Suprapubic skin (tissue), 4 donors: ENCODE measurements at regions not wholly inside any gene's neighbourhood (a gene's known extent, or its start where the extent isn't known, plus 50 kb on each side); places are given as distances from the start of the nearest gene placed in this dataset.
A peak's percentile ranks its signal among the peaks of the same experiment; 100 is the strongest.

ENCODE experiments used
- DNase-seq, 2 donors: peaks; one replicate each; pipeline ENCODE4 v3.0.0-alpha.2; 2019; ENCODE audit warnings: low spot score in 2 of 2
- H3K27ac ChIP-seq: fragments of 200-600 bp; sonication (generic); one replicate; pipeline ENCODE4 v1.5.1; 2019
- H3K27me3 ChIP-seq: fragments of 200-600 bp; sonication (generic); one replicate; pipeline ENCODE4 v1.5.1; 2019
- H3K36me3 ChIP-seq: fragments of 200-600 bp; sonication (generic); one replicate; pipeline ENCODE4 v1.5.1; 2019
- H3K4me1 ChIP-seq: fragments of 200-600 bp; sonication (generic); one replicate; pipeline ENCODE4 v1.5.1; 2019
- H3K4me3 ChIP-seq: fragments of 200-600 bp; sonication (generic); one replicate; pipeline ENCODE4 v1.5.1; 2019; ENCODE audit warnings: mild to moderate bottlenecking
- H3K9me3 ChIP-seq: fragments of 200-600 bp; sonication (generic); one replicate; pipeline ENCODE4 v1.5.1; 2019
- EP300 ChIP-seq: sonication (generic); formaldehyde crosslinking; IDR thresholded peaks from one replicate; pipeline ENCODE4 v1.6.1; 2017; ENCODE audit warnings: antibody characterized with exemption
- POLR2A ChIP-seq, 2 donors: fragments of 450-650 bp; IDR thresholded peaks; one replicate each; pipeline ENCODE4 v1.6.1; 2017; ENCODE audit warnings: antibody characterized with exemption in 2 of 2, mild to moderate bottlenecking in 2 of 2, moderate library complexity in 2 of 2
- POLR2AphosphoS5 ChIP-seq, 3 donors: sonication (generic); formaldehyde crosslinking; IDR thresholded peaks; one replicate each; pipeline ENCODE4 v1.6.1; 2017; ENCODE audit warnings: antibody characterized with exemption in 3 of 3
- WGBS: methylation state at CpG from one replicate; pipeline ENCODE4 v1.1.5; 2018; 5-methylcytosine and 5-hydroxymethylcytosine counted together
- TF ChIP-seq, protein P1 (sequence below), 2 donors: fragments of 200-600 bp in 1 of 2; fragments of 450-650 bp in 1 of 2; sonication (generic) in 1 of 2; IDR thresholded peaks; one replicate each; pipeline ENCODE4 v1.5.1; 2016 to 2019; ENCODE audit warnings: antibody characterized with exemption in 2 of 2, mild to moderate bottlenecking in 1 of 2, moderate library complexity in 1 of 2

DNA sequence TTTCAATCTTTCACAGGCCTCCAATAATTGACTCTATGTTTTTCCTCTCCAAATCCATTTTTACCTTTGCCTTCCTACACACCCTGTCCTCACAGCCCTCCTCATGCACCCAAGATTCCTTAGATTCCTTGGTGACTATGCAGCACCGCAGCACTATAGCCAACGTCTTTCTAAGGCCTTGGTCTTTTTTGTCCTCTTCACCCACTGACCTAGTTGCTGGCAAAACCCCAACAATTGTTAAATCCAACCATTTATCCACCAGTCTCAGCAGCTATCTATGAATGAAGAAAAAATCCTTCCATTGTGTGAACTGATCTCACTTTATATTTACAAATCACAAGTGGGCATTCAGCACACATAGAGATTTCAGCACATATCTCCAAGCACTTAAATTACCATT, 203.9 kb downstream of the VGLL3 start:
- Histone ChIP-seq H3K4me1 (no peaks in the 10 kb centered on the region), H3K27ac (no peak overlapping the region), H3K36me3 (no peaks in the 10 kb centered on the region), H3K4me3 (no peak overlapping the region), H3K9me3 (no peaks in the 10 kb centered on the region), H3K27me3 (no peaks in the 10 kb centered on the region)
- WGBS = 75% methylated on average over 2 of the region's 2 CpGs
- TF ChIP-seq POLR2A (IDR thresholded peaks at IDR 0.05) = no peak
- DNase-seq = no peak

DNA sequence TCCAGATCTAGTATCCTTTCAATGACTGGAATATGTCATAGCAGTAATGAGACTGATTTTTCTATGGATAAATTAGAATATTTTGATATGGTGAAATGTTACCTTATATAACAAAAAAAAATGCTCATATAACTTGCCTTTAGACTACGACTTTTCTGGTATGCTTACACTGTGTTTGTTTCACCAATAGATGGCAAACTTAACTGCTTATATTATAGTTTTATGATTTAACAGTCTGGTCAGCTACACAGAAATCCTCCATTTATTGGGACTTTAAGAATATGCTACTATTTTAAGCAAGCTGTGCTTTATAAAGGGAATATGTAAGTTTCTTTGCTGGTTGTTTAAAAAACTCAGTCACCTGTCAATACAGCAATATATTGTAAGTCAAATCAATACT, 205.6 kb downstream of the VGLL3 start:
- H3K4me3 ChIP-seq = no peak overlapping the region
- TF ChIP-seq POLR2A (IDR thresholded peaks at IDR 0.05) (no peak), EP300 (no peak)
- TF ChIP-seq, protein P1, sequence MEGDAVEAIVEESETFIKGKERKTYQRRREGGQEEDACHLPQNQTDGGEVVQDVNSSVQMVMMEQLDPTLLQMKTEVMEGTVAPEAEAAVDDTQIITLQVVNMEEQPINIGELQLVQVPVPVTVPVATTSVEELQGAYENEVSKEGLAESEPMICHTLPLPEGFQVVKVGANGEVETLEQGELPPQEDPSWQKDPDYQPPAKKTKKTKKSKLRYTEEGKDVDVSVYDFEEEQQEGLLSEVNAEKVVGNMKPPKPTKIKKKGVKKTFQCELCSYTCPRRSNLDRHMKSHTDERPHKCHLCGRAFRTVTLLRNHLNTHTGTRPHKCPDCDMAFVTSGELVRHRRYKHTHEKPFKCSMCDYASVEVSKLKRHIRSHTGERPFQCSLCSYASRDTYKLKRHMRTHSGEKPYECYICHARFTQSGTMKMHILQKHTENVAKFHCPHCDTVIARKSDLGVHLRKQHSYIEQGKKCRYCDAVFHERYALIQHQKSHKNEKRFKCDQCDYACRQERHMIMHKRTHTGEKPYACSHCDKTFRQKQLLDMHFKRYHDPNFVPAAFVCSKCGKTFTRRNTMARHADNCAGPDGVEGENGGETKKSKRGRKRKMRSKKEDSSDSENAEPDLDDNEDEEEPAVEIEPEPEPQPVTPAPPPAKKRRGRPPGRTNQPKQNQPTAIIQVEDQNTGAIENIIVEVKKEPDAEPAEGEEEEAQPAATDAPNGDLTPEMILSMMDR (IDR thresholded peaks at IDR 0.05) = no peak
- 31% methylated on average over 1 of the region's 1 CpG for WGBS
- no peak for DNase-seq
- no peaks in the 10 kb centered on the region for H3K27me3 ChIP-seq
- no peak overlapping the region for H3K27ac ChIP-seq
- H3K36me3 ChIP-seq = no peaks in the 10 kb centered on the region
- no peaks in the 10 kb centered on the region for H3K9me3 ChIP-seq
- no peaks in the 10 kb centered on the region for H3K4me1 ChIP-seq

DNA sequence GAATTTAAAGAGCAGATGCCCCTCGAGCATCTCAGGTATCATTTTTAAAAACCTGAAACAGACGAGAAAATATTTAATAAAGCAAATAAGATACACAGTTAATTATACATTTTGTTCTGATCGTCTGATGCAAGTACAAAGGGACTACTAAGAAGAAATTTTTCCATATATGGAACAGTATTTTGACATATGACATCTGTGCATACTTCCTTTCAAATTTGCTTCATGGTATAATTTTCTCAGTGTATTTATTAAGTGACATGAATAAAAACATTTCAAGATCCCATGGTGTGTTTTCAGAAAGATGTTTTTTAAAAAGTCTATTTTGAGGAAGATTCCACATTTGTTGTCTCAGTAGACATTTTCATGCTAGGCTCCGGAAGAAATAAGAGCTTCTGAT, 208.1 kb downstream of the VGLL3 start:
- WGBS = 47% methylated on average over 4 of the region's 4 CpGs
- Histone ChIP-seq H3K9me3 (no peaks in the 10 kb centered on the region), H3K4me3 (no peak overlapping the region), H3K27me3 (no peaks in the 10 kb centered on the region), H3K4me1 (no peaks in the 10 kb centered on the region), H3K27ac (no peak overlapping the region), H3K36me3 (no peaks in the 10 kb centered on the region)
- TF ChIP-seq, protein P1 (IDR thresholded peaks at IDR 0.05) = no peak
- TF ChIP-seq POLR2AphosphoS5 (IDR thresholded peaks at IDR 0.05) (no peak), EP300 (no peak), POLR2A (IDR thresholded peaks at IDR 0.05) (no peak)
- DNase-seq = no peak

DNA sequence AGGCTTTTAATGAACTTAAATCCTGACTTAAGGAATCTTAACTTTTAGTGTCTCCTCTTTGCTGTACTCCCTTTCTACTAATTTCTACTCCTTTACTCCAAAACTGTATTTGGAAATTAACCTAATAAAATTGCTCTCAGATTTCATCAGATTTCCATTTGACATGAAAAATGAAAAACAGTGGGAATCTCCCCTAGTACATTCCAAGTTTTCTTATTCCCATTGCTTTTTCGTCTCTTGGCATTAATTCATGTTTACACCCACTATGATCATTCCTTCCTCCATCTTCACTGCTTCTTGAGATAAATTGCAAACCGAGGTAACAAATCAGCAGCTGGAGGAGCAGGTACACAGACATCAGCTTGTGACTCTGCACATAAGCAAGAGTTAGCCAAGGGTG, 208.7 kb downstream of the VGLL3 start:
- Histone ChIP-seq H3K27me3 (no peaks in the 10 kb centered on the region), H3K36me3 (no peaks in the 10 kb centered on the region), H3K27ac (no peak overlapping the region), H3K9me3 (no peaks in the 10 kb centered on the region), H3K4me3 (no peak overlapping the region), H3K4me1 (no peaks in the 10 kb centered on the region)
- WGBS = 11% methylated on average over 2 of the region's 2 CpGs
- no peak for TF ChIP-seq POLR2AphosphoS5 (IDR thresholded peaks at IDR 0.05)
- TF ChIP-seq, protein P1 (IDR thresholded peaks at IDR 0.05) = no peak
- no peak for TF ChIP-seq EP300
- TF ChIP-seq POLR2A (IDR thresholded peaks at IDR 0.05) = no peak
- no peak for DNase-seq

DNA sequence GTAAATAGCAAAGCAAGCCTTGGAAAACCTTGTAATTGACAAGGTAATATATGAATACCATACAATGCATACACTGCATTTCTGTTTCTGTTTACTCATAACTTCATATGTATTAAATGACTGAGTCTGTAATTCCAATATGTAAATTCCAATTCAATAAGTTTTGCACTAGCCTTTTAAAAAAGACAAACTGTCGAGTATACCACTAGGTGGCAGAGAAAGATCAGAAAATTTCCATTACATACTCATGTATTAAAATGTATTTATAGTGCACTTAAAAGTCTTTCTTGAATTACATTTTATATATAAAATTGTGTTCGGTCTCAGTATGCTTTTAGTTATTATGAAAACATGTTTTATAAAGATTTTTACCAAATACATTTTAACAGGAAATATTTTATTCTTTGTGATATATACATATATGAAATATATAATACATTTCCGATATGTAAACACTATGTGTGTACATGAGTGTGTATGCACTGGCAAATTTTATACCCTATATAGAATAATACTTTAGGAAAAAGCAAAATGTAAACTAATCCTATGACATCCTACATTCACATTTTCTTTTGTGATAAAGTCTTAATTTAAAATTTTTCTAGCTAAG, 216.8 kb downstream of the VGLL3 start:
- Histone ChIP-seq H3K27ac (no peak overlapping the region), H3K36me3 (no peaks in the 10 kb centered on the region), H3K9me3 (no peaks in the 10 kb centered on the region), H3K4me1 (no peaks in the 10 kb centered on the region), H3K4me3 (no peak overlapping the region), H3K27me3 (no peaks in the 10 kb centered on the region)
- 31% methylated on average over 3 of the region's 3 CpGs for WGBS
- DNase-seq = no peak
- TF ChIP-seq, protein P1 (IDR thresholded peaks at IDR 0.05) = peak in 1 of 2 donors; percentile 23
- no peak for TF ChIP-seq POLR2A (IDR thresholded peaks at IDR 0.05)

DNA sequence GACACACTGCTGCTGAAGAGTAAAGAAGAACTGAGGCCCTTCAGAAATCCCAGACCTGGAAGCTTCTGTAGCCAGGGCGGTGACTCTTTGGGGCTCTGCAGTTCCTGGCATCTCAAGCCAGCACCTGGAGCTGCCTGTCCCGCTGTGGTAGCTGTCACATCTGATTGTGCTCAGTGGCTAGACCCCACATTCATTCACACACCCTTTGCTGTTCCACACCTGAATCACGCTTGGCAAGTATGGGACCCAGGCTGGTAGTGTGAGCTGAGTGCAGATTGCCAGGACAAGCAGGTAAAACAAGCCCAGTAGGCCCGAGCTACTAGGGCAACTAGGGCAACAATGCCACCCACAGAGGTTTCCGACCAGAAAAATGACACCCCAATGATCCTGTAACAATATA, 218.2 kb downstream of the VGLL3 start:
- Histone ChIP-seq H3K36me3 (no peaks in the 10 kb centered on the region), H3K4me3 (no peak overlapping the region), H3K27ac (no peak overlapping the region), H3K9me3 (no peaks in the 10 kb centered on the region), H3K27me3 (no peaks in the 10 kb centered on the region), H3K4me1 (no peaks in the 10 kb centered on the region)
- no peak for DNase-seq
- TF ChIP-seq, protein P1 (IDR thresholded peaks at IDR 0.05) = no peak
- TF ChIP-seq POLR2AphosphoS5 (IDR thresholded peaks at IDR 0.05) (no peak), POLR2A (IDR thresholded peaks at IDR 0.05) (no peak), EP300 (no peak)
- WGBS = 73% methylated on average over 4 of the region's 5 CpGs
